IMR-90 (cell line): ENCODE measurements at regions not wholly inside any gene's neighbourhood (a gene's known extent, or its start where the extent isn't known, plus 50 kb on each side); places are given as distances from the start of the nearest gene placed in this dataset.

Experiments used
- ATAC-seq: fragments of 200-7000 bp; cut with Tn5 transposase; 2 replicates; pipeline ENCODE4 v1.9.1; 2020; ENCODE audit warnings: low read depth, mild to moderate bottlenecking, moderate library complexity
- BruUV-seq: library from RNA; stranded (reverse); fragments of 400-500 nt; replicated peaks from 2 replicates; lab custom pipeline; 2021; lab: Mats Ljungman, UMichigan
- CTCF ChIA-PET: fragments of 300-600 bp; formaldehyde crosslinking; extraction: SDS; loops from one replicate; lab custom pipeline; 2021; ENCODE audit warnings: antibody characterized with exemption; lab: Yijun Ruan, JAX
- POLR2A ChIA-PET: fragments of 300-600 bp; sonication (Branson Sonifier 250); formaldehyde crosslinking; loops from one replicate; lab custom pipeline; 2022; ENCODE audit warnings: antibody characterized with exemption; ENCODE audit not compliant: unreplicated experiment; lab: Charles Lee
- DNase-seq: peaks from one replicate; pipeline ENCODE4 v3.0.0; 2013
- H2AFZ ChIP-seq: replicated peaks from 2 replicates; pipeline ENCODE3; 2013; ENCODE audit warnings: low read length, mild to moderate bottlenecking; ENCODE audit not compliant: poor library complexity
- H2AK5ac ChIP-seq: 2 replicates; pipeline ENCODE4 v1.6.1; 2013; ENCODE audit warnings: low read depth, low read length, inconsistent platforms
- H2AK9ac ChIP-seq: replicated peaks from 2 replicates; pipeline ENCODE3; 2013; ENCODE audit warnings: mild to moderate bottlenecking, low read depth, low read length, moderate library complexity; ENCODE audit not compliant: poor library complexity
- H2BK120ac ChIP-seq: 2 replicates; pipeline ENCODE4 v1.6.1; 2013; ENCODE audit warnings: low read depth, low read length, inconsistent platforms
- H2BK15ac ChIP-seq: 3 replicates; pipeline ENCODE4 v1.6.1; 2013; ENCODE audit warnings: low read depth, low read length, inconsistent platforms
- H2BK20ac ChIP-seq: 2 replicates; pipeline ENCODE4 v1.6.1; 2013; ENCODE audit warnings: low read depth, mild to moderate bottlenecking, inconsistent platforms, low read length, moderate library complexity
- H2BK5ac ChIP-seq: 2 replicates; pipeline ENCODE4 v1.6.1; 2013; ENCODE audit warnings: mild to moderate bottlenecking, low read depth, low read length, inconsistent platforms; ENCODE audit not compliant: poor library complexity, severe bottlenecking
- H3K14ac ChIP-seq: replicated peaks from 2 replicates; pipeline ENCODE4 v1.6.1; 2013; ENCODE audit warnings: low read depth, low read length, inconsistent platforms
- H3K18ac ChIP-seq: 2 replicates; pipeline ENCODE4 v1.6.1; 2013; ENCODE audit warnings: low read depth, low read length, control low read depth
- H3K23ac ChIP-seq: 2 replicates; pipeline ENCODE4 v1.6.1; 2013; ENCODE audit warnings: low read depth, low read length, inconsistent platforms
- H3K27ac ChIP-seq: 2 replicates; pipeline ENCODE4 v1.5.1; 2013; ENCODE audit warnings: mild to moderate bottlenecking, control low read depth, low read length; ENCODE audit not compliant: insufficient read depth
- H3K27me3 ChIP-seq: 2 replicates; pipeline ENCODE4 v1.6.1; 2013; ENCODE audit warnings: low read length; ENCODE audit not compliant: control insufficient read depth, insufficient read depth
- H3K36me3 ChIP-seq: 2 replicates; pipeline ENCODE4 v1.6.1; 2013; ENCODE audit warnings: low read length, mixed read lengths; ENCODE audit not compliant: control insufficient read depth, insufficient read depth
- H3K4ac ChIP-seq: 2 replicates; pipeline ENCODE4 v1.6.1; 2013; ENCODE audit warnings: low read depth, low read length, inconsistent platforms
- H3K4me1 ChIP-seq: 2 replicates; pipeline ENCODE4 v1.6.1; 2013; ENCODE audit warnings: low read length, mixed read lengths; ENCODE audit not compliant: control insufficient read depth, insufficient read depth
- H3K4me2 ChIP-seq: 2 replicates; pipeline ENCODE4 v1.6.1; 2013; ENCODE audit warnings: low read depth, mild to moderate bottlenecking, control low read depth, low read length, moderate library complexity
- H3K4me3 ChIP-seq: 2 replicates; pipeline ENCODE4 v1.5.1; 2013; ENCODE audit warnings: low read depth, mild to moderate bottlenecking, control low read depth, low read length, moderate library complexity; ENCODE audit not compliant: insufficient read depth
- H3K56ac ChIP-seq: 2 replicates; pipeline ENCODE4 v1.6.1; 2013; ENCODE audit warnings: low read length, inconsistent platforms; ENCODE audit not compliant: insufficient read depth; ENCODE audit errors: extremely low read depth
- H3K79me1 ChIP-seq, 2 experiments: 2 replicates each; pipeline ENCODE4 v1.6.1; 2013; ENCODE audit warnings: low read length in 2 of 2, inconsistent platforms in 1 of 2, low read depth in 1 of 2
- H3K9ac ChIP-seq: 2 replicates; pipeline ENCODE4 v1.6.1; 2013; ENCODE audit warnings: low read depth, low read length, control low read depth
- H3K9me1 ChIP-seq: 2 replicates; pipeline ENCODE4 v1.6.1; 2013; ENCODE audit warnings: low read length, inconsistent platforms; ENCODE audit not compliant: insufficient read depth
- H3K9me3 ChIP-seq: 2 replicates; pipeline ENCODE4 v1.6.1; 2013; ENCODE audit warnings: low read length; ENCODE audit not compliant: control insufficient read depth, insufficient read depth
- H4K20me1 ChIP-seq: 2 replicates; pipeline ENCODE4 v1.6.1; 2013; ENCODE audit warnings: low read length, inconsistent platforms; ENCODE audit not compliant: insufficient read depth
- H4K5ac ChIP-seq: 2 replicates; pipeline ENCODE4 v1.6.1; 2013; ENCODE audit warnings: mild to moderate bottlenecking, low read depth, low read length, control low read depth
- H4K8ac ChIP-seq, 2 experiments: 2 replicates each; pipeline ENCODE4 v1.6.1; 2013; ENCODE audit warnings: low read depth in 2 of 2, low read length in 2 of 2, control low read depth in 1 of 2, inconsistent platforms in 1 of 2
- H4K91ac ChIP-seq: 2 replicates; pipeline ENCODE4 v1.6.1; 2013; ENCODE audit warnings: low read depth, low read length, inconsistent platforms; ENCODE audit not compliant: insufficient read depth
- BHLHE40 ChIP-seq: fragments of 150-350 bp; IDR thresholded peaks from 2 replicates; pipeline ENCODE4 v1.6.1; 2016; ENCODE audit warnings: mild to moderate bottlenecking, low read depth, low read length
- CEBPB ChIP-seq: IDR thresholded peaks from 2 replicates; pipeline ENCODE4 v1.6.1; 2012; ENCODE audit warnings: low read depth, low read length, improper control_type of control experiment
- CHD1 ChIP-seq: IDR thresholded peaks from 2 replicates; pipeline ENCODE4 v1.6.1; 2012; ENCODE audit warnings: low read depth, low read length, improper control_type of control experiment
- FOS ChIP-seq: fragments of 150-350 bp; IDR thresholded peaks from 2 replicates; pipeline ENCODE4 v1.6.1; 2016; ENCODE audit warnings: low read depth, low read length
- MAFK ChIP-seq: IDR thresholded peaks from 2 replicates; pipeline ENCODE4 v1.6.1; 2012; ENCODE audit warnings: low read depth, low read length, improper control_type of control experiment
- MAZ ChIP-seq: IDR thresholded peaks from 2 replicates; pipeline ENCODE4 v1.6.1; 2012; ENCODE audit warnings: low read depth, mild to moderate bottlenecking, low read length, improper control_type of control experiment, moderate library complexity, borderline replicate concordance
- MXI1 ChIP-seq: IDR thresholded peaks from 2 replicates; pipeline ENCODE4 v1.6.1; 2012; ENCODE audit warnings: low read depth, mild to moderate bottlenecking, low read length, moderate library complexity, borderline replicate concordance
- NFE2L2 ChIP-seq: fragments of 150-350 bp; IDR thresholded peaks from 2 replicates; pipeline ENCODE4 v1.6.1; 2016; ENCODE audit warnings: low read depth, mild to moderate bottlenecking, low read length
- POLR2A ChIP-seq: IDR thresholded peaks from 2 replicates; pipeline ENCODE4 v1.6.1; 2012; ENCODE audit warnings: mild to moderate bottlenecking, low read depth, low read length
- RAD21 ChIP-seq: IDR thresholded peaks from 2 replicates; pipeline ENCODE4 v1.6.1; 2012; ENCODE audit warnings: low read length, improper control_type of control experiment
- RCOR1 ChIP-seq: IDR thresholded peaks from 2 replicates; pipeline ENCODE4 v1.6.1; 2012; ENCODE audit warnings: mild to moderate bottlenecking, low read length, improper control_type of control experiment; ENCODE audit not compliant: insufficient replicate concordance
- RFX5 ChIP-seq: IDR thresholded peaks from 2 replicates; pipeline ENCODE4 v1.8.0; 2012; ENCODE audit warnings: low read depth, mild to moderate bottlenecking, low read length, moderate library complexity
- SMC3 ChIP-seq: fragments of 150-350 bp; IDR thresholded peaks from 2 replicates; pipeline ENCODE4 v1.6.1; 2016; ENCODE audit warnings: low read depth, mild to moderate bottlenecking, antibody characterized with exemption, low read length, moderate library complexity
- WGBS, 2 experiments: methylation state at CpG; one replicate each; pipeline versions ENCODE4 v1.1.5 to v1.1.7; 2013; ENCODE audit warnings: missing lambda C conversion rate in 2 of 2; ENCODE audit not compliant: insufficient read length in 1 of 2; ENCODE audit errors: extremely low coverage in 2 of 2; 5-methylcytosine and 5-hydroxymethylcytosine counted together
- dilution Hi-C: fragments of 300-500 bp; cut with HindIII; formaldehyde crosslinking; loops from one replicate; pipeline ENCODE4 v1.14.3; 2018; ENCODE audit warnings: low sequenced_read_pairs; ENCODE audit not compliant: unreplicated experiment
- in situ Hi-C: fragments of 300-500 bp; cut with MboI; formaldehyde crosslinking; loops from 3 replicates; pipeline ENCODE4 v1.14.3; 2019; ENCODE audit warnings: low sequenced_read_pairs, inconsistent platforms, mixed read lengths
- intact Hi-C: fragments of 100-400 bp; cut with micrococcal nuclease; formaldehyde crosslinking; loops from 2 replicates; pipeline ENCODE4 v1.10.0; 2022
- TF ChIP-seq, protein P1 (sequence below): fragments of 150-350 bp; IDR thresholded peaks from 2 replicates; pipeline ENCODE4 v1.6.1; 2017; ENCODE audit warnings: mild to moderate bottlenecking, antibody characterized with exemption, low read length, low read depth
- TF ChIP-seq, protein P2 (sequence below): fragments of 150-350 bp; IDR thresholded peaks from 2 replicates; pipeline ENCODE4 v1.6.1; 2016; ENCODE audit warnings: low read depth, mild to moderate bottlenecking, low read length, moderate library complexity, borderline replicate concordance
- TF ChIP-seq, protein P3 (sequence below): conservative IDR thresholded peaks from 2 replicates; pipeline ENCODE4 v1.5.1; 2012; ENCODE audit warnings: mild to moderate bottlenecking, low read depth, low read length, improper control_type of control experiment

DNA sequence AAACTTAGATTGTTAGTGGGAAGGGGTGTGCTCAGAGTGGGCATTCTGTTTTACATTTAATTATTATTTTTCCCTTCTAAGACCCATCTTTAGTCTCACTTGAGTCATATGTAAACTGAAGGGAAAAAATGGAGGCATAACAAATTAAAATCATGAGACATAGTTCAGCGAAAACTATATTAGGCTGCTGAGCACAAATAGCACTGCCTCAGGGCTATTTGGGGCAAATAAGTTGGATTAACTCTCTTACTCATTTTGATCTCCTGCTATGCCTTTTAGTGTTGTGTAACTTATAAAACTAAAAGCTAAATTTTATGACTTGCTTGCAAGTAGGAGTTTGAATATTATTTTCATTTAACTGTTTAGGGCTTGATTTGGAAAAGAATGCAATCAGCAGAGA is 1329.2 kb upstream of the PCDH7 start:
- no peak overlapping the region for H3K9ac ChIP-seq
- H3K14ac ChIP-seq: no peak overlapping the region
- no peak overlapping the region for H2BK15ac ChIP-seq
- no peak overlapping the region for H4K91ac ChIP-seq
- no TSS peak for BruUV-seq
- H2AFZ ChIP-seq: no peak overlapping the region
- DNase-seq (no peak), ATAC-seq (no peak)
- WGBS, 2 experiments: no CpG with 5 or more reads among the region's 1 CpG
- H3K9me3 ChIP-seq: no peaks in the 10 kb centered on the region; the same call in 1 of the 2 replicates
- H4K20me1 ChIP-seq: no peaks in the 10 kb centered on the region
- intact Hi-C loops (no loop called here), in situ Hi-C loops (no loop called here), dilution Hi-C loops (no loop called here)
- no peak overlapping the region for H2AK9ac ChIP-seq
- no peak overlapping the region for H3K18ac ChIP-seq
- no peaks in the 10 kb centered on the region for H3K9me1 ChIP-seq
- TF ChIP-seq MXI1: no peak
- TF ChIP-seq RFX5: no peak
- no peak for TF ChIP-seq FOS
- TF ChIP-seq NFE2L2: no peak
- TF ChIP-seq, protein P1, sequence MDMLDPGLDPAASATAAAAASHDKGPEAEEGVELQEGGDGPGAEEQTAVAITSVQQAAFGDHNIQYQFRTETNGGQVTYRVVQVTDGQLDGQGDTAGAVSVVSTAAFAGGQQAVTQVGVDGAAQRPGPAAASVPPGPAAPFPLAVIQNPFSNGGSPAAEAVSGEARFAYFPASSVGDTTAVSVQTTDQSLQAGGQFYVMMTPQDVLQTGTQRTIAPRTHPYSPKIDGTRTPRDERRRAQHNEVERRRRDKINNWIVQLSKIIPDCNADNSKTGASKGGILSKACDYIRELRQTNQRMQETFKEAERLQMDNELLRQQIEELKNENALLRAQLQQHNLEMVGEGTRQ: no peak
- no peak for TF ChIP-seq SMC3
- TF ChIP-seq, protein P2, sequence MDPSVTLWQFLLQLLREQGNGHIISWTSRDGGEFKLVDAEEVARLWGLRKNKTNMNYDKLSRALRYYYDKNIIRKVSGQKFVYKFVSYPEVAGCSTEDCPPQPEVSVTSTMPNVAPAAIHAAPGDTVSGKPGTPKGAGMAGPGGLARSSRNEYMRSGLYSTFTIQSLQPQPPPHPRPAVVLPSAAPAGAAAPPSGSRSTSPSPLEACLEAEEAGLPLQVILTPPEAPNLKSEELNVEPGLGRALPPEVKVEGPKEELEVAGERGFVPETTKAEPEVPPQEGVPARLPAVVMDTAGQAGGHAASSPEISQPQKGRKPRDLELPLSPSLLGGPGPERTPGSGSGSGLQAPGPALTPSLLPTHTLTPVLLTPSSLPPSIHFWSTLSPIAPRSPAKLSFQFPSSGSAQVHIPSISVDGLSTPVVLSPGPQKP: no peak
- TF ChIP-seq CEBPB: no peak
- no peak for TF ChIP-seq BHLHE40
- TF ChIP-seq CHD1: no peak
- no peak for TF ChIP-seq RAD21
- no peak for TF ChIP-seq MAZ
- TF ChIP-seq POLR2A: no peak
- TF ChIP-seq, protein P3, sequence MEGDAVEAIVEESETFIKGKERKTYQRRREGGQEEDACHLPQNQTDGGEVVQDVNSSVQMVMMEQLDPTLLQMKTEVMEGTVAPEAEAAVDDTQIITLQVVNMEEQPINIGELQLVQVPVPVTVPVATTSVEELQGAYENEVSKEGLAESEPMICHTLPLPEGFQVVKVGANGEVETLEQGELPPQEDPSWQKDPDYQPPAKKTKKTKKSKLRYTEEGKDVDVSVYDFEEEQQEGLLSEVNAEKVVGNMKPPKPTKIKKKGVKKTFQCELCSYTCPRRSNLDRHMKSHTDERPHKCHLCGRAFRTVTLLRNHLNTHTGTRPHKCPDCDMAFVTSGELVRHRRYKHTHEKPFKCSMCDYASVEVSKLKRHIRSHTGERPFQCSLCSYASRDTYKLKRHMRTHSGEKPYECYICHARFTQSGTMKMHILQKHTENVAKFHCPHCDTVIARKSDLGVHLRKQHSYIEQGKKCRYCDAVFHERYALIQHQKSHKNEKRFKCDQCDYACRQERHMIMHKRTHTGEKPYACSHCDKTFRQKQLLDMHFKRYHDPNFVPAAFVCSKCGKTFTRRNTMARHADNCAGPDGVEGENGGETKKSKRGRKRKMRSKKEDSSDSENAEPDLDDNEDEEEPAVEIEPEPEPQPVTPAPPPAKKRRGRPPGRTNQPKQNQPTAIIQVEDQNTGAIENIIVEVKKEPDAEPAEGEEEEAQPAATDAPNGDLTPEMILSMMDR: no peak
- TF ChIP-seq MAFK: no peak
- TF ChIP-seq RCOR1: no peak
- no peak overlapping the region for H2BK20ac ChIP-seq
- H3K56ac ChIP-seq: no peak overlapping the region
- H3K4me1 ChIP-seq: no peaks in the 10 kb centered on the region
- no peaks in the 10 kb centered on the region for H3K36me3 ChIP-seq
- H4K5ac ChIP-seq: no peak overlapping the region
- no peak overlapping the region for H3K4me2 ChIP-seq
- no peak overlapping the region for H2BK5ac ChIP-seq
- no peak overlapping the region for H2BK120ac ChIP-seq
- no peak overlapping the region for H3K4me3 ChIP-seq
- no peak overlapping the region for H3K23ac ChIP-seq
- H3K4ac ChIP-seq: no peak overlapping the region
- H3K79me1 ChIP-seq: no peaks in the 10 kb centered on the region
- no peak overlapping the region for H3K27ac ChIP-seq
- no peak overlapping the region for H4K8ac ChIP-seq
- POLR2A ChIA-PET: no interaction called here
- H3K27me3 ChIP-seq: no peaks in the 10 kb centered on the region
- H2AK5ac ChIP-seq: no peak overlapping the region
- CTCF ChIA-PET: no interaction called here
